ENCODE measurements at regions not wholly inside any gene's neighbourhood (a gene's known extent, or its start where the extent isn't known, plus 50 kb on each side); places are given as distances from the start of the nearest gene placed in this dataset.

DNA sequence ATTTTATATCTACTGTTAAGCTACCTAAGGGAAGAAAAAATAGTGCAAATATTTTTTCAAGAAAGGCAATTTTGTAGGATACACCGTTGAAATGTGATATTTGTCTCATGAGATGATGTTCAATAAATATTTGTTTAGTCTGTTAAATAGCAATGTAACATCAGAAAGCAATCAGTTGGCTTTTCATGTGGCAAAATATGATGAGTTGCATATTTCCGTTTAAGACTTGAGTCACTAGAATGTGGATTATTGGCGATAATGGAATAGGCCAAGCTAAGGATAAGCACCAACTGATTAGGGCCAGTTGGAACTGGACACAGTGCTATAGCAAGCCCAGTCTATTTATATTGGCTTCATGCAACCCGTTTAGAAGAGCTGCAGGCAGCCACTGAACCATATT lies 250.4 kb upstream of the SLC16A7 start:
- RAD21 ChIA-PET (ENCODE audit: low non-redundant PET in 1 of 2, low total read pairs in 2 of 2, uncharacterized antibody in 2 of 2, unreplicated experiment in 2 of 2): no interaction called here
- H2AFZ ChIP-seq (ENCODE audit: low read depth, low read length, poor library complexity, severe bottlenecking): no peak overlapping the region
- TF ChIP-seq EGR1 (IDR thresholded peaks at IDR 0.05; ENCODE audit: low read depth) (no peak), JUND (IDR thresholded peaks at IDR 0.05) (no peak), CEBPB (IDR thresholded peaks at IDR 0.05; ENCODE audit: low read depth) (no peak), EZH2 (IDR thresholded peaks at IDR 0.05) (no peak), POLR2A (IDR thresholded peaks at IDR 0.05; ENCODE audit: borderline replicate concordance, extremely low read depth, insufficient read depth, insufficient read length) (no peak), POLR2AphosphoS5 (IDR thresholded peaks at IDR 0.05; ENCODE audit: low read depth, low read length) (no peak), YY1 (IDR thresholded peaks at IDR 0.05; ENCODE audit: extremely low read depth, insufficient replicate concordance, low read depth, low read length) (no peak), RAD21 (IDR thresholded peaks at IDR 0.05; ENCODE audit: low read depth) (no peak)
- TF ChIP-seq, protein P1, sequence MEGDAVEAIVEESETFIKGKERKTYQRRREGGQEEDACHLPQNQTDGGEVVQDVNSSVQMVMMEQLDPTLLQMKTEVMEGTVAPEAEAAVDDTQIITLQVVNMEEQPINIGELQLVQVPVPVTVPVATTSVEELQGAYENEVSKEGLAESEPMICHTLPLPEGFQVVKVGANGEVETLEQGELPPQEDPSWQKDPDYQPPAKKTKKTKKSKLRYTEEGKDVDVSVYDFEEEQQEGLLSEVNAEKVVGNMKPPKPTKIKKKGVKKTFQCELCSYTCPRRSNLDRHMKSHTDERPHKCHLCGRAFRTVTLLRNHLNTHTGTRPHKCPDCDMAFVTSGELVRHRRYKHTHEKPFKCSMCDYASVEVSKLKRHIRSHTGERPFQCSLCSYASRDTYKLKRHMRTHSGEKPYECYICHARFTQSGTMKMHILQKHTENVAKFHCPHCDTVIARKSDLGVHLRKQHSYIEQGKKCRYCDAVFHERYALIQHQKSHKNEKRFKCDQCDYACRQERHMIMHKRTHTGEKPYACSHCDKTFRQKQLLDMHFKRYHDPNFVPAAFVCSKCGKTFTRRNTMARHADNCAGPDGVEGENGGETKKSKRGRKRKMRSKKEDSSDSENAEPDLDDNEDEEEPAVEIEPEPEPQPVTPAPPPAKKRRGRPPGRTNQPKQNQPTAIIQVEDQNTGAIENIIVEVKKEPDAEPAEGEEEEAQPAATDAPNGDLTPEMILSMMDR (IDR thresholded peaks at IDR 0.05 in 2 of 3, conservative IDR thresholded peaks at IDR 0.05 in 1 of 3; ENCODE audit: borderline replicate concordance in 1 of 3, insufficient read depth in 1 of 3, low read depth in 2 of 3, low read length in 2 of 3): no peak

DNA sequence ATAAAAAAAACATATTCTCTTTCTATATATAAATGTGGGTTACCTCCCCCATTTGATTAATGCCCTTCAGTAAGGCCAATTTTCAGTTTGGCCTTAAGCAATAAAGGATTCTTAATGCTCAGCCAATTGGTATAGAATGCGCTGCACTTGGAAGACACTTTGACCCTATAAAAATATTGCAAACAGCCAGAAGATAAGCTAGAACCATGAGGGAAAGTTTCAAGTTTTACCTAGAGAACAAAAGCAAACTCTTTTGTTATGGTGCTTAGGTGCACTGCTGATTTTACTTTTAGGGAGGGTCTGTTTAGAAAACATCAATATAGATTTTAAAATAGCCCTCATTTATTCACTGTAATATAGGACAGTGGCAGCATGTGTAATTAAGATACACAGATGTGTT lies 251.6 kb upstream of the SLC16A7 start:
- Histone ChIP-seq H3K9me3 (ENCODE audit: control insufficient read depth in 1 of 2, insufficient read depth in 1 of 2, low read depth in 1 of 2, low read length in 2 of 2) (no peaks in the 10 kb centered on the region), H3K9me2 (ENCODE audit: insufficient read depth) (no peaks in the 10 kb centered on the region), H3K4me3 (replicated peaks in 1 of 2; ENCODE audit: low read depth in 1 of 2, low read length in 2 of 2) (no peak overlapping the region), H3K4me1 (ENCODE audit: control insufficient read depth in 1 of 2, insufficient read depth in 2 of 2, low read length in 2 of 2) (no peaks in the 10 kb centered on the region), H3K27ac (ENCODE audit: low read depth, low read length) (no peak overlapping the region), H3K27me3 (ENCODE audit: insufficient read depth, low read length) (no peaks in the 10 kb centered on the region), H2AFZ (ENCODE audit: low read depth, low read length, poor library complexity, severe bottlenecking) (no peak overlapping the region), H4K20me1 (ENCODE audit: insufficient read depth) (no peaks in the 10 kb centered on the region), H3K36me3 (ENCODE audit: control insufficient read depth in 1 of 2, insufficient read depth in 2 of 2, low read length in 2 of 2) (no peaks in the 10 kb centered on the region), H3K9ac (ENCODE audit: low read length) (no peak overlapping the region), H3K79me2 (ENCODE audit: insufficient read depth, low read length) (no peaks in the 10 kb centered on the region), H3K4me2 (ENCODE audit: low read length) (no peak overlapping the region)
- TF ChIP-seq FOSL1 (IDR thresholded peaks at IDR 0.05; ENCODE audit: low read depth) (no peak), ELF1 (IDR thresholded peaks at IDR 0.05; ENCODE audit: borderline replicate concordance, low read depth) (no peak)
- no peak for ATAC-seq
- ChIA-PET RAD21 (ENCODE audit: low non-redundant PET in 1 of 2, low total read pairs in 2 of 2, uncharacterized antibody in 2 of 2, unreplicated experiment in 2 of 2) (no interaction called here), CTCF (no interaction called here), POLR2A (no interaction called here)
- no peak for DNase-seq (ENCODE audit: low read depth, low spot score)
- intact Hi-C loops (cut with micrococcal nuclease): no loop called here
- BruUV-seq (replicated peaks): no TSS peak

More for the DNA sequence above, 250.4 kb upstream of the SLC16A7 start:
- Histone ChIP-seq H3K4me2 (ENCODE audit: low read length) (no peak overlapping the region), H3K4me1 (ENCODE audit: control insufficient read depth in 1 of 2, insufficient read depth in 2 of 2, low read length in 2 of 2) (no peaks in the 10 kb centered on the region), H3K36me3 (ENCODE audit: control insufficient read depth in 1 of 2, insufficient read depth in 2 of 2, low read length in 2 of 2) (no peaks in the 10 kb centered on the region), H3K27me3 (ENCODE audit: insufficient read depth, low read length) (no peaks in the 10 kb centered on the region), H3K9me2 (ENCODE audit: insufficient read depth) (no peaks in the 10 kb centered on the region), H3K4me3 (replicated peaks in 1 of 2; ENCODE audit: low read depth in 1 of 2, low read length in 2 of 2) (no peak overlapping the region), H3K9ac (ENCODE audit: low read length) (no peak overlapping the region), H4K20me1 (ENCODE audit: insufficient read depth) (no peaks in the 10 kb centered on the region), H3K27ac (ENCODE audit: low read depth, low read length) (no peak overlapping the region), H3K79me2 (ENCODE audit: insufficient read depth, low read length) (no peaks in the 10 kb centered on the region), H3K9me3 (ENCODE audit: control insufficient read depth in 1 of 2, insufficient read depth in 1 of 2, low read depth in 1 of 2, low read length in 2 of 2) (no peaks in the 10 kb centered on the region)
- no peak for ATAC-seq
- ChIA-PET CTCF (no interaction called here), POLR2A (no interaction called here)
- no peak for DNase-seq (ENCODE audit: low read depth, low spot score)
- intact Hi-C loops (cut with micrococcal nuclease): no loop called here
- no TSS peak for BruUV-seq (replicated peaks)
